GM12872 (cell line): ENCODE measurements at regions not wholly inside any gene's neighbourhood (a gene's known extent, or its start where the extent isn't known, plus 50 kb on each side); places are given as distances from the start of the nearest gene placed in this dataset.

ENCODE experiments used
- CTCF ChIP-seq: IDR thresholded peaks from 3 replicates; pipeline ENCODE4 v1.5.1; 2011; ENCODE audit warnings: low read depth, mild to moderate bottlenecking, low read length, moderate library complexity; ENCODE audit not compliant: insufficient read depth

- TF ChIP-seq CTCF: no peak
Measured at GRCh38 chr20:12764851-12765250, 243.9 kb upstream of the SPTLC3 start.

GRCh38 chr20:12773936-12774335, 234.8 kb upstream of the SPTLC3 start:
- no peak for TF ChIP-seq CTCF

GRCh38 chr20:12775041-12775440, 233.7 kb upstream of the SPTLC3 start:
- TF ChIP-seq CTCF: no peak

GRCh38 chr20:12777016-12777415, 231.8 kb upstream of the SPTLC3 start:
- no peak for TF ChIP-seq CTCF

- no peak for TF ChIP-seq CTCF
Measured at GRCh38 chr20:12786276-12786675, 222.5 kb upstream of the SPTLC3 start.

GRCh38 chr20:12788632-12789299, 220.0 kb upstream of the SPTLC3 start:
- TF ChIP-seq CTCF: no peak

- TF ChIP-seq CTCF: no peak
Measured at GRCh38 chr20:12790859-12791258, 217.9 kb upstream of the SPTLC3 start.
